ENCODE measurements at regions not wholly inside any gene's neighbourhood (a gene's known extent, or its start where the extent isn't known, plus 50 kb on each side); places are given as distances from the start of the nearest gene placed in this dataset.

DNA sequence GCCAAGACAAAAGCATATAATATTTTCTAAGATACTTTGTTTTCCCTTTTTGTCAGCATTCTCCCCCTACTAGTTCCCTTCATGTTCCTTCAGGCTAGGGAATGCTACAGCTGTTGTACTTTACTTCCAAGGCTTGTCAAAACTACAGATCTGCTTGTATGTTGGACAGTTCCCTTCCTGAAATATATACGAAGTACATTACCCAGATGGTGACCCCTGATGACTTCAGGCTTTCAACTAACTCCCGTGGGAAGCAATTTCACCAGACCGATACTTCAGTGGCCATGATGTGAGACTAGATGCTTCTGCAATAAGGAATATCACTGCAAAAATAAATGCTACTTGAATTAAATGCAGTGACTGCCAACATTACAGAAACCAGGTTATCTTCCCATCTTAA is 332.8 kb downstream of the SH2D1A start:
- H3K4me3 Mint-ChIP-seq, result no peak overlapping the region

GRCh38 chrX:124680287-124680686 is 333.9 kb downstream of the SH2D1A start:
- Mint-ChIP-seq H3K27ac (no peak overlapping the region), H3K9me3 (peaks cover 0 to 9% (median 3%) of the 10 kb centered on the region in 6 donors), H3K4me1 (no peaks in the 10 kb centered on the region), H3K4me3 (no peak overlapping the region), H3K36me3 (peaks cover 0 to 3% (median 0%) of the 10 kb centered on the region in 3 donors), H3K27me3 (ENCODE audit: low read depth in 3 of 3) (peaks cover 0 to 6% (median 3%) of the 10 kb centered on the region in 3 donors)
- DNase-seq, result no peak

More for the DNA sequence above, 332.8 kb downstream of the SH2D1A start:
- H3K36me3 Mint-ChIP-seq, result peaks cover 0 to 3% (median 0%) of the 10 kb centered on the region in 3 donors
- H3K9me3 Mint-ChIP-seq, result no peaks in the 10 kb centered on the region
- no peaks in the 10 kb centered on the region for H3K4me1 Mint-ChIP-seq
- DNase-seq, result no peak
- H3K27ac Mint-ChIP-seq, result no peak overlapping the region
- H3K27me3 Mint-ChIP-seq (ENCODE audit: low read depth in 3 of 3), result peaks cover 0 to 3% (median 2%) of the 10 kb centered on the region in 3 donors

GRCh38 chrX:124690495-124690894 is 344.1 kb downstream of the SH2D1A start:
- no peaks in the 10 kb centered on the region for H3K36me3 Mint-ChIP-seq
- no peak for DNase-seq
- H3K9me3 Mint-ChIP-seq, result peaks cover 0 to 6% (median 1%) of the 10 kb centered on the region in 6 donors
- H3K27ac Mint-ChIP-seq, result no peak overlapping the region
- H3K27me3 Mint-ChIP-seq (ENCODE audit: low read depth in 3 of 3), result peaks cover 0 to 9% (median 4%) of the 10 kb centered on the region in 3 donors
- H3K4me3 Mint-ChIP-seq, result no peak overlapping the region
- H3K4me1 Mint-ChIP-seq, result no peaks in the 10 kb centered on the region

GRCh38 chrX:124699876-124700275 is 353.5 kb downstream of the SH2D1A start:
- Mint-ChIP-seq H3K4me1 (no peaks in the 10 kb centered on the region), H3K9me3 (no peaks in the 10 kb centered on the region), H3K27me3 (ENCODE audit: low read depth in 3 of 3) (peaks cover 2 to 3% (median 2%) of the 10 kb centered on the region in 3 donors), H3K27ac (no peak overlapping the region), H3K4me3 (no peak overlapping the region), H3K36me3 (peaks cover 0 to 4% (median 0%) of the 10 kb centered on the region in 3 donors)
- DNase-seq, result no peak

GRCh38 chrX:124717537-124717936 is 371.2 kb downstream of the SH2D1A start:
- Mint-ChIP-seq H3K4me3 (no peak overlapping the region), H3K27me3 (ENCODE audit: low read depth in 3 of 3) (no peaks in the 10 kb centered on the region), H3K27ac (no peak overlapping the region), H3K36me3 (no peaks in the 10 kb centered on the region), H3K4me1 (no peaks in the 10 kb centered on the region), H3K9me3 (no peaks in the 10 kb centered on the region)
- DNase-seq, result no peak

- Mint-ChIP-seq H3K4me3 (no peak overlapping the region), H3K9me3 (no peaks in the 10 kb centered on the region), H3K27ac (no peak overlapping the region), H3K4me1 (no peaks in the 10 kb centered on the region), H3K36me3 (no peaks in the 10 kb centered on the region), H3K27me3 (ENCODE audit: low read depth in 3 of 3) (peaks cover 0 to 1% (median 0%) of the 10 kb centered on the region in 3 donors)
- DNase-seq, result no peak
Measured at GRCh38 chrX:124719060-124719459, 372.7 kb downstream of the SH2D1A start.

DNA sequence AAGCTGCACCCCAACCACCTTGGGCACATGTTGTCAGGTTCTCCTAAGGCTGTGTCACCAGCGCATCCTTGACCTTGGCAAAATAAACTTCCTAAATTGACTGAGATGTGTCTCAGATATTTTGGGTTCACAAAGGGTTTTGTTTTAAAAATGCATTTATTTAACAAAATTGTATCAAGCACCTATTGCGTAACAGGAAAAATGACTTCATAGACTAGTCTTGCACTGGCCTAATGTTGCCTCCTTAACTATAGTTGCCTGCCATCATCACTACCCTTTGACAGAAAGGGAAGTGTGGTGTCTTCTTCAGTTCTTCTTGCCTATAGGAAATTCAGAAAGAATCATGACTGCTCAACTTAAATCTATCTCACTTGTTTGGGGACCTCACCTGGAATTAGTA is 374.2 kb downstream of the SH2D1A start:
- peaks cover 0 to 1% (median 1%) of the 10 kb centered on the region in 3 donors for H3K27me3 Mint-ChIP-seq (ENCODE audit: low read depth in 3 of 3)
- DNase-seq, result no peak
- H3K36me3 Mint-ChIP-seq, result no peaks in the 10 kb centered on the region
- H3K4me1 Mint-ChIP-seq, result no peaks in the 10 kb centered on the region
- H3K27ac Mint-ChIP-seq, result no peak overlapping the region
- H3K4me3 Mint-ChIP-seq, result no peak overlapping the region
- H3K9me3 Mint-ChIP-seq, result no peaks in the 10 kb centered on the region

GRCh38 chrX:124725502-124725901 is 379.1 kb downstream of the SH2D1A start:
- Mint-ChIP-seq H3K27ac (no peak overlapping the region), H3K4me3 (no peak overlapping the region), H3K9me3 (no peaks in the 10 kb centered on the region), H3K4me1 (no peaks in the 10 kb centered on the region), H3K36me3 (no peaks in the 10 kb centered on the region), H3K27me3 (ENCODE audit: low read depth in 3 of 3) (peaks cover 0 to 7% (median 4%) of the 10 kb centered on the region in 3 donors)
- DNase-seq, result no peak

DNA sequence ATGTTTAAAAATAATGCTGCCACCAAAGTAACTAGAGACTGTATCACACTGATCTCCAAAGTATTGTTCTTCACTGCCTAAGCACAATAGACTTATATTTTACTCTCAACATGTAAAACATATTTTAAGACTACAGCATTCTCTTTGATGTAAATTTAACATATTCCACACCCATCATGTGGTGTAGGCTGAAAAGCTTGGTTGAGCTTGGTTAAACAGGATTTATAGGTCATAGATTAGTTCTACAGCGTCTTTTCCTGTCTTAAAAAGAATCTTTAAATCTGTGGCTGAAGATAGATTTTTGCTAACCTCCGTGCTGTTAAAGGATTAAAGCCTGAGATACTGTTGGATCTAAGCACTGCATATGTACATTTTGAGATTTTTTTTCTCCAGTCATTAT is 379.9 kb downstream of the SH2D1A start:
- H3K27ac Mint-ChIP-seq, result no peak overlapping the region
- no peaks in the 10 kb centered on the region for H3K9me3 Mint-ChIP-seq
- no peak for DNase-seq
- no peaks in the 10 kb centered on the region for H3K36me3 Mint-ChIP-seq
- peaks cover 0 to 7% (median 4%) of the 10 kb centered on the region in 3 donors for H3K27me3 Mint-ChIP-seq (ENCODE audit: low read depth in 3 of 3)
- no peak overlapping the region for H3K4me3 Mint-ChIP-seq
- no peaks in the 10 kb centered on the region for H3K4me1 Mint-ChIP-seq

DNA sequence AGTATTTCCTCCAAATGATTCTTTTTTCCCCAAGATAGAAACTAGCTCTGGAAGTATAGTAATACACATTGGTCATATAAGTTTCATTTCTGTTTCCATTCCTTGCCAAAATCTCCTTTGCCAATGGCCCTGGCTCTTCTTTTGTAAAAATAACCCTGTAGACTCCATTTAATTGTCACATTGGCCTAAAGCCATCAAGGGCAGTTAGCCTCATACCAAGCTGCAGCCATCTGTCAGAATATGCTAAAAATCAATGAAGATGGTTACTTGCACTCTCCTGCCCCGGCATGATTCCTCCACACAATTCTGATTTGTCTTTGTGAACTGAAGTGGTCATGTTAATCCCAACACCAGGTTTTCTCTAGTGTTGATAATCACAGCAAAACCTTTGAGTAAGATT is 380.5 kb downstream of the SH2D1A start:
- Mint-ChIP-seq H3K27me3 (ENCODE audit: low read depth in 3 of 3) (peaks cover 0 to 7% (median 4%) of the 10 kb centered on the region in 3 donors), H3K4me1 (no peaks in the 10 kb centered on the region), H3K36me3 (no peaks in the 10 kb centered on the region), H3K4me3 (no peak overlapping the region), H3K27ac (no peak overlapping the region), H3K9me3 (no peaks in the 10 kb centered on the region)
- no peak for DNase-seq

- peak overlapping the region in 3 of 6 donors; percentile 26 to 66 (median 31) for H3K27ac Mint-ChIP-seq
- peaks cover 5 to 10% of the 10 kb centered on the region in 2 donors for H3K4me1 Mint-ChIP-seq
- peak overlapping the region in 3 of 5 donors; percentile 10 to 58 (median 54) for H3K4me3 Mint-ChIP-seq
- DNase-seq, result peak in 2 of 3 donors; percentile 14 to 26
- H3K36me3 Mint-ChIP-seq, result no peaks in the 10 kb centered on the region
- peaks cover 0 to 3% (median 1%) of the 10 kb centered on the region in 3 donors for H3K27me3 Mint-ChIP-seq (ENCODE audit: low read depth in 3 of 3)
- peaks cover 0 to 2% (median 0%) of the 10 kb centered on the region in 6 donors for H3K9me3 Mint-ChIP-seq
Measured at GRCh38 chrX:124736553-124737270, 390.3 kb downstream of the SH2D1A start.

GRCh38 chrX:124737771-124738170 is 391.4 kb downstream of the SH2D1A start:
- Mint-ChIP-seq H3K36me3 (no peaks in the 10 kb centered on the region), H3K9me3 (no peaks in the 10 kb centered on the region), H3K27me3 (ENCODE audit: low read depth in 3 of 3) (peaks cover 0 to 3% (median 1%) of the 10 kb centered on the region in 3 donors), H3K4me1 (peaks cover 5 to 10% of the 10 kb centered on the region in 2 donors), H3K27ac (no peak overlapping the region), H3K4me3 (no peak overlapping the region)
- DNase-seq, result no peak

GRCh38 chrX:124747295-124747694 is 400.9 kb downstream of the SH2D1A start:
- no peak overlapping the region for H3K4me3 Mint-ChIP-seq
- H3K9me3 Mint-ChIP-seq, result no peaks in the 10 kb centered on the region
- H3K36me3 Mint-ChIP-seq, result no peaks in the 10 kb centered on the region
- no peaks in the 10 kb centered on the region for H3K4me1 Mint-ChIP-seq
- no peak overlapping the region for H3K27ac Mint-ChIP-seq
- H3K27me3 Mint-ChIP-seq (ENCODE audit: low read depth in 3 of 3), result peaks cover 0 to 8% (median 2%) of the 10 kb centered on the region in 3 donors
- DNase-seq, result no peak

DNA sequence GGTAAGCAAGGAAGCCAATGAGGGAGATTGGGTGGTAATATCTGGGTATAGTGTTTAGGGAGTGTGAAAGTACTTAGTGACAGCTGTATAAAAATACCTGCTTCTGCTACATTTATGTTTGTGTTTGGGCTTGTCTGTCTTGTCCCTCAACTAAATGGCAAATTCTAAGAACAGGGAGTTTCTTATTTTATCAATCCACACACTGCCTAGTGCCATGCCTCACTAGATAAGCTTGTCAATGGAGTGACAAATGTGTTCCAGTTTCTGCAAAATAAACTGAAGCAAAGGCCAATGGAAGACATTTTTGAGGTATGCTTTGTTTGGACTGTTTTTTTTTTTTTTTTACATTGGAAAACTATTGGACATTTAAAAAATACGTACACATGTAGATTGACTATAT is 418.0 kb downstream of the SH2D1A start:
- Mint-ChIP-seq H3K27ac (no peak overlapping the region), H3K4me3 (no peak overlapping the region), H3K4me1 (no peaks in the 10 kb centered on the region), H3K27me3 (ENCODE audit: low read depth in 3 of 3) (peaks cover 0 to 5% (median 0%) of the 10 kb centered on the region in 3 donors), H3K9me3 (peaks cover 0 to 1% (median 0%) of the 10 kb centered on the region in 6 donors), H3K36me3 (no peaks in the 10 kb centered on the region)
- DNase-seq, result no peak

DNA sequence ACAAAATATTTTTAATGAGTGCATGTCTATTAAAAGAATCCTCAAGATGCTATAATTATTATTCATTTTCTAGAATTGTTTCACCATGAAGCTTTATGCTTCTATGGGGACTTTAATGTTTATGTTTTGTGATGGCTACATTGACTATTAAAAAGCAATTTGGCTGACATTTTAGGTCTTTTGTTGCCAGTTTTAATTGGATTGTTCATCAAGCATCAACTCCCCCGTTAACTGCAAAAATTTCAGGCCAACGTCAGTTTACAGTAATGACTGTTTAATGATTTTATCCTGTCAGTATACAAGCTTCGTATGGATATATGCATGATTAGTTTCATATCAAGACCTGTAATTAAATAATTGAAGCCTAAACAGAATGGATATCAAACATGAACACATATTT is 422.8 kb downstream of the SH2D1A start:
- Mint-ChIP-seq H3K27me3 (ENCODE audit: low read depth in 3 of 3) (peaks cover 0 to 8% (median 2%) of the 10 kb centered on the region in 3 donors), H3K27ac (no peak overlapping the region), H3K4me1 (no peaks in the 10 kb centered on the region), H3K36me3 (no peaks in the 10 kb centered on the region), H3K9me3 (no peaks in the 10 kb centered on the region), H3K4me3 (no peak overlapping the region)
- no peak for DNase-seq
